GM10847 (cell line): ENCODE measurements at regions not wholly inside any gene's neighbourhood (a gene's known extent, or its start where the extent isn't known, plus 50 kb on each side); places are given as distances from the start of the nearest gene placed in this dataset.

ENCODE experiments used
- POLR2A ChIP-seq: IDR thresholded peaks from 2 replicates; pipeline ENCODE4 v1.6.1; 2011; ENCODE audit not compliant: insufficient read length; ENCODE audit errors: extremely low read depth

DNA sequence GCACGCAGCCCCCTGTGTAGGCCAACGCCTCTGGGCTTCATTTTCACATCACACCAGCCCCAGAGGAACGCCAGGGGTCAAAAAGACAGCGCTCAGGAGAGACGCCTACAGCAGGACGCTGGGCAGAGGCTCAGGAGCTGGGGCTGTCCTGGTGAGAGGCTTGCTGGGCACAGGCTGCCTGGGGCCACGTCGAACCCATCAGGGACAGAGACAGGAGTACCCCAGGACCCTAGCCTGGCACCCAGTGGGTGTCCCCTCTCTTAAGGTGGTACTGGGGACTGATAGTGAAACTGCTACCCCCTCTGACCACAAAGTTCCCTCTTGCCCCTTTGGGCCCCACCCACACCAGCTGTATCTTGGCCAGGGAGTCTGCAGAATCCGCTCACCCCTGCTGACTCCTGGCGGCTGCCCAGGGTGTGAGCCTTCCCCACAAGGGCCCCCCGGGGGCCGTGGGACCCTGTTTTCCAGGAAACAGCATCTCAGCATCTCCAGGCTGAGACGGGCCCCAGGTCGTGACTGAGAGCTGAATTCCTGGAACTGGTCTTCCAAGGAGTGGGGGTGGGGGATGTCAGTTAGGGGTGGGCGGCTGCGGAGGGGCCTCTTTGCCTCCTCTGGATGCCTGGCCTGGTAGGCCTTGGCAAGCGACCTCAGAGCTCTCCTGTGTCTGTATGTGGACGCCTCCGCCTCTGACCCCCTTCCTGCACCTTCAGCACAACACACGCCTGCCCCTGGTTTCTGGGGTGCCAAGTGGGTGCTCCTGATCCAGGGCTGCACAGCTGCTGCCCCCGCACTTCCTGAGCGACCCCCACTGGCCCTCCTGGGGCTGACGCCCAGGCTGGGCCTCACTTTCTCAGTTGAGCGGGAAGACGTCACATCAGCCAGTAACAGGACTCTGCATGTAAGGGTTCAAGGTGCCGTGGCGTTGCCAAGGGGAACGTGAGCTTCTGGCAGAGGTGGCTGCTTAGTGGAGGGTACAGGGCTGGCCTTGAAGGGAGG lies 321.9 kb upstream of the RTL1 start:
- no peak for TF ChIP-seq POLR2A

DNA sequence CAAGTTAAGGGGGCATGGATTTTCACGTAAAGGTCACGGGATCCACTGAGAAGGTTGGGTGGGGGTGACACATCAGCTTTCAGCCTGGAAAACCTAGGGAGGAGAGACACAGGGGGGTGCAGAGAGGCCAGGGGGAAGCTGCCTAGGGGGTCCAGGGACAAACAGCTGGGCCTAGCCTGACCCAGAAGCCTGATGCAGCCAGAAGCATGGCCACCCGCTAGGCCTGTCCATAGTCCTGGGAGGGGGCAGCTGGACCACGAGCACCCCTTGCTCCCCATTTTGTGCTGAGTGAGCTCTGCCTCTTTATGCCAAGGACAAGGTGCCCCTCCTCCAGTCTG lies 322.7 kb upstream of the RTL1 start:
- TF ChIP-seq POLR2A = no peak

- TF ChIP-seq POLR2A = no peak
These were observed 323.3 kb upstream of the RTL1 start for GRCh38 chr14:101226603-101227425.

GRCh38 chr14:101227611-101228594 lies 324.4 kb upstream of the RTL1 start:
- TF ChIP-seq POLR2A = no peak

DNA sequence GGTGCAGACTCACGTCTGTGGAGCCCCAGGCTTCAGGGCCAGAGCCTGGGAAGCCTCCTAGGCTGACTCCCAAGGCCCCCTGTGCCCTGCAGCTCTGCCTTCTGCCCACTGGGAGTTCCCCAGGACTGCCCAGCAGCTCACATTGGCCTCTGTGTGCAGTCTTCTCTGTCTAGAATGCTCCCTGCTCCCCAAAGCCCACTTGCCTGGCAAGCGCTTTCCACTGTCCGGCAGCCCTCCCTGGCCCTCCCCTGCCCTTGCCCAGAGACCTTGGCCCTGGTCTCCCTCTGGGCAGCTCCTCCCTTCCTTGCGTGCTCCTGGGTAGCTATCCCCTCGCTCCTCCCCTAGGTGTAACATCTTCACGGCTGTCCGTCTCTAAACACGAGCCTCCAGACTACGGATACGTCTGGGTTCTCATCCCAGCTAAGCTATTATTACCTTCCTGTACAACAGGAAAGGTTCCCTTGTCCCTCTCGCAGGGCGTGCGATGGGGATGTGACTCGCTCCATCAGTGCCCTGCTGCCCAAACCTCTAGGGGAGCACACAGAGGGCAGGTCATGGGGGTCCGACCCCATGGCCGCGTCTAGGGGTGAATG lies 325.5 kb upstream of the RTL1 start:
- TF ChIP-seq POLR2A = no peak

- no peak for TF ChIP-seq POLR2A
These were observed 326.1 kb upstream of the RTL1 start for GRCh38 chr14:101229666-101230065.

DNA sequence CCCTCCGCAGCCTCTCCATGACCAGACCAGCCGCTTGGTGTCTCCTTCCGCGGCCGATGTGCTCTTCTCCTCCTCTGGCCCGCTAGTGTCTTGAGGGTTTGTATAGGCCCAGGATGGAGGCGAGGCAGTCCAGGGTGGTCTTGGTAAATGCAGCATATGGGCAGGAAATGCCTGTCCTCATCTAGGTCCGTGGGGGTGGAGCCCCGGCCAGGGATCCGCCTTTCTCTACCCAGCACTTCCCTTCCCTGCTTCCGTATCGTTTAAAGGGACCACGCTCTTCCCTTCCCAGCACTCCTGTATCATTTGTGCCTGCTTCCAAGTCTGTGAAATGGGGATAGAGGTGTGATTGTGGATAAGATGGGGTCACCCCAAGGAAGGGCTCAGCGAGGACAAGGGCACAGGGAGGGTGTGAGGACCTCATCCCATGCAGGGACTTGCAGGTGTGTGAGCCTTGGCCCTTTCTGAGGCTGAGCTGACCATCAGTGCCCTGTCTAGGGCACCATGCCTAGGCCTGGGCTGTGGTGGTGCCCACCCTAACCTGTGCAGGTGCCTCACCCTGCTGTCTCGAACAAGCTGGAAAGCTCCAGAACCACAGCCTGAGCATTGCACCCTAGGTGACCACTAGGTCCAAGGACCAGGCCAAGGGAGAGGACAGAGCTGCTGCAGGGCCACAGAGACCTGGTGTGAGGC lies 326.8 kb upstream of the RTL1 start:
- TF ChIP-seq POLR2A = no peak

GRCh38 chr14:101230851-101231550 lies 327.5 kb upstream of the RTL1 start:
- TF ChIP-seq POLR2A = no peak

DNA sequence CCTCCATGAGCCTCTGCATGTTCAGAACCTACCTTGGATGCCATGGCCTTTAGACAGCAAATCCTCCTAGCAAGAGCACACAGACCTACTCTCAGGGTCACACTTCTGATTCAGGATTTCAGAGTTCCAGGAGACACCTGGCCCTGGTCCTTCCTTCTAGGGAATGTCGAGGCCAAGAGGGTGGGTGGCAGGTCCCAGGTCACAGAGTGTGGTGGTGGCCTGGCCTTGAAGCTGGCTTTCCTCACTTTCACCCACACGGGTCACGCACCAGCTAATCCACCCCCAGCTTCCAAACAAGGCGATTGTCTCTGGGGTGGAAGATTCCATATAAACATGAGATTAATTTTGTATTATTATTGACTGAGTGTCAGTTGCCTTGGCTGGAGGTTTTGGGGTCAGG lies 328.3 kb upstream of the RTL1 start:
- no peak for TF ChIP-seq POLR2A

DNA sequence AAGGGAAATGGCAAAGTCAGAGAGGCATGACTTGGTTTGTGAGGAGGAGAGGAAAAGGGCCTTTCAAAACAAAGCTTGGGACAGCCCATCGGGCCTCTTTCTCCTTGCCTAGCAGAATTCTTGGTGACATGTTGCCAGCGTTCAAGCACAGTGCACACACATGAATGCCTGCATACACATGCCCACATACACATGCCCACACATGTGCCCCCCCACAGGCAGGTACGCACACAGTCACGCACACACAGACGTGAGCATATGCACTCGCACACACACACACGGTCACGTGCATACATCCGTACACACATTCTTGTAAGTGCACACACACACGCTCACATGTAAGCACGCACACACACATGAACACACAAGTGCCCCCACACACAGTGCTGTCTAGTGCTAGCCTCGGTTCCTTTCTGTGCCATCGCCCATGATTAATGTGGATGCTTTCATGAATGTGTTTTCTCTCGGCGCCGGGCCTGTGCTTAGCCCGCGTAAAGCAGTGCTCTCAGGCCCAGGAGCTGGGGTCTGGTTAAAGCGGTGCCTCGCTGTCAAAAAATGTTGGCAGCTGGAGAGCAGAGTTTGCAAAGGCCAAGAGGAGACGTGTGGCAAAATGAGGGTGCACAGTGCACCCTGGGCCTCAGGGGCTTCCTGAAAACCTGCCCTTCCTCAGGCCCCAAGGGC lies 328.8 kb upstream of the DIO3 start:
- no peak for TF ChIP-seq POLR2A

DNA sequence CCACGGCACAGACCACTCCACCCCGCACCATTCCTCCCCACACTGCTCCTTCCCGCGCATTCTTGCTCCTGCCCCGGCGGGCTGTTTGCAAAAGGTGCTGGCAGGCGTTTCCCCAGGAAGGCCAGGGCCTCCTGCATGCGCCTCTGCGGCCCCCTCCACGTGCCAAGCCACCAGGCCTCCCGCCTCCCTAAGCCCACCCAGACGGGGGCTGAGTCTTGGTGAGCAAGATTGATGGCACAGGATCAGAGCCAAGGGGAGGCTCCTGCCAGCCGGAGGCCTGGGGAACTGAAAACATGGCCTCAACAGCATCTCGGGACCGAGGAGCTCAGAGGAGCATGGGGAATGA lies 328.3 kb upstream of the DIO3 start:
- no peak for TF ChIP-seq POLR2A

- TF ChIP-seq POLR2A = no peak
These were observed 327.9 kb upstream of the DIO3 start for GRCh38 chr14:101233391-101233790.

GRCh38 chr14:101233808-101234207 lies 327.5 kb upstream of the DIO3 start:
- no peak for TF ChIP-seq POLR2A

DNA sequence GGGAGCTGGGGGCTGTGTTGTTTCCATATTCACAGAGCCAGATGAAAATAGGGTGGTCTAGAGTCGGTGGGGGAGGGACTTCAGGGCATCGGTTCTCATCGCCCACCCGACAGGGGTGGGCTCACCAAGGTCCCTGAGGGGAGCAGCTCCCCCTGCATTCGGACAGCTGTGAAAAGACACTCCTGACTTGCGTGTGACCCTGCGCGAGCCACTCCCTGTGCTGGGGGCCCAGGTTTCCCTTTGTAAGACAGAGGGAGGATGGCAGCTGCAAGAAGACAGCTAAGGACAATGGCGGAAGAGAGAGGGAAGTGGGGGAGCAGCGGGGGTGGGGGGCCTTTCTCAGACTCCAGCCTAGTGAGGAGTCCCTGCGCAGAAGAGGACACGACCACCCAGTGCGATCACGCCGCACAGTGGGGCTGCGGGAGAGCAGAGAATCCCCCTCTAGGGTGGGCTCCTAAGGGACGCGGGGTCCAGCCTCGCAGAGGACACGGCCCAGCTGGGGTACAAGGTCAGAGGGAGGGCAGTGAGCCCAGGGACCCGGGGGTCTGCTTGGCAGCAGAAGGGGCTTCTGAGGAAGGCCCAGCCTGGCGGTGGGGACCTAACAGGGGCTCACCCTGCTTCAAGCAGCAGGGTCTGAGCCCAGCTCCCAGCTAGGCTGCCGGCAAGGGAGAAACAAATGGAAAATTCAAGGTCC lies 326.9 kb upstream of the DIO3 start:
- TF ChIP-seq POLR2A = no peak
